ENCODE measurements at regions not wholly inside any gene's neighbourhood (a gene's known extent, or its start where the extent isn't known, plus 50 kb on each side); places are given as distances from the start of the nearest gene placed in this dataset.

DNA sequence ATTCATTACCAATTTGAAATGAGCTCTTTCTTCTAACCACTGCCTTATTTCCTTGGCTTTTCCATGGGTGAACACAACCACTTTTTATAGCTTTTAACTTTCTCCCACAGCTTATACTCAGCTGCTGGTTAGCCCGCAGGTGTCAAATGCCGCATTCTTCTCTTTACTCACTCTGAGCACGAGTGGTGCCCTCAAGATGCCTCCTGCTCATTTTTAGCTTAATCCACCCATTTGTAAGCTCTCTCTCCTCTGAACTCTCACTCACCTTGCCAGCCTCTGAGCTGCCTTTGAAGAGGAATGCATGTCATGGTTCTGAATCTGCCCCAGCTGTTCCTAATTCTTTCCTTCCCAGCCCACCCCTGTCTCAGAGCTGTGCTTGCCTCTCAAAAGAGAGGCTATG lies 449.4 kb upstream of the PRICKLE1 start:
- TF ChIP-seq, protein P1, sequence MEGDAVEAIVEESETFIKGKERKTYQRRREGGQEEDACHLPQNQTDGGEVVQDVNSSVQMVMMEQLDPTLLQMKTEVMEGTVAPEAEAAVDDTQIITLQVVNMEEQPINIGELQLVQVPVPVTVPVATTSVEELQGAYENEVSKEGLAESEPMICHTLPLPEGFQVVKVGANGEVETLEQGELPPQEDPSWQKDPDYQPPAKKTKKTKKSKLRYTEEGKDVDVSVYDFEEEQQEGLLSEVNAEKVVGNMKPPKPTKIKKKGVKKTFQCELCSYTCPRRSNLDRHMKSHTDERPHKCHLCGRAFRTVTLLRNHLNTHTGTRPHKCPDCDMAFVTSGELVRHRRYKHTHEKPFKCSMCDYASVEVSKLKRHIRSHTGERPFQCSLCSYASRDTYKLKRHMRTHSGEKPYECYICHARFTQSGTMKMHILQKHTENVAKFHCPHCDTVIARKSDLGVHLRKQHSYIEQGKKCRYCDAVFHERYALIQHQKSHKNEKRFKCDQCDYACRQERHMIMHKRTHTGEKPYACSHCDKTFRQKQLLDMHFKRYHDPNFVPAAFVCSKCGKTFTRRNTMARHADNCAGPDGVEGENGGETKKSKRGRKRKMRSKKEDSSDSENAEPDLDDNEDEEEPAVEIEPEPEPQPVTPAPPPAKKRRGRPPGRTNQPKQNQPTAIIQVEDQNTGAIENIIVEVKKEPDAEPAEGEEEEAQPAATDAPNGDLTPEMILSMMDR (IDR thresholded peaks at IDR 0.05) = no peak
- no peak for TF ChIP-seq POLR2A (IDR thresholded peaks at IDR 0.05)

Measured in adrenal gland (tissue), 5 donors.